Vagina (tissue), 2 donors: ENCODE measurements at regions not wholly inside any gene's neighbourhood (a gene's known extent, or its start where the extent isn't known, plus 50 kb on each side); places are given as distances from the start of the nearest gene placed in this dataset.

Source experiments
- CTCF ChIP-seq, 3 experiments: fragments of 450-650 bp in 2 of 3; fragments of 200-600 bp in 1 of 3; sonication (generic) in 1 of 3; IDR thresholded peaks; one replicate each; pipeline ENCODE4 v1.5.1; 2017 to 2019; ENCODE audit warnings: antibody characterized with exemption in 3 of 3, mild to moderate bottlenecking in 2 of 3, moderate library complexity in 2 of 3
- POLR2A ChIP-seq, 2 donors: fragments of 450-650 bp; IDR thresholded peaks; one replicate each; pipeline ENCODE4 v1.6.1; 2017; ENCODE audit warnings: antibody characterized with exemption in 2 of 2, mild to moderate bottlenecking in 2 of 2, moderate library complexity in 2 of 2

GRCh38 chr16:86080982-86081381, 182.0 kb downstream of the IRF8 start:
- no peak for TF ChIP-seq CTCF (IDR thresholded peaks at IDR 0.05)
- TF ChIP-seq POLR2A (IDR thresholded peaks at IDR 0.05) = no peak
